A549 (cell line): ENCODE measurements at regions not wholly inside any gene's neighbourhood (a gene's known extent, or its start where the extent isn't known, plus 50 kb on each side); places are given as distances from the start of the nearest gene placed in this dataset.

ENCODE experiments used
- ATAC-seq, 2 experiments: fragments of 200-7000 bp in 1 of 2; fragments of >200 bp in 1 of 2; cut with Nextera tagmentation in 1 of 2; cut with Tn5 transposase in 1 of 2; 3 replicates each; pipeline versions ENCODE4 v1.8.0 to v1.9.1; 2018 to 2020; ENCODE audit warnings: mild to moderate bottlenecking in 1 of 2, moderate library complexity in 1 of 2
- CTCF ChIA-PET: fragments of 300-600 bp; sonication (Branson Sonifier 250); formaldehyde crosslinking; extraction: SDS; loops from one replicate; lab custom pipeline; 2021; ENCODE audit warnings: antibody characterized with exemption, inconsistent platforms; lab: Yijun Ruan, JAX
- POLR2A ChIA-PET: fragments of 350-600 bp; formaldehyde crosslinking; extraction: SDS; loops from one replicate; lab custom pipeline; 2021; ENCODE audit warnings: antibody characterized with exemption, inconsistent platforms; lab: Yijun Ruan, JAX
- DNase-seq, 2 experiments: peaks; one replicate each; pipeline versions ENCODE4 v3.0.0 to v3.0.0-alpha.2; 2011 to 2016; ENCODE audit warnings: low read depth in 1 of 2, low spot score in 1 of 2
- FAIRE-seq: peaks from 2 replicates; lab custom pipeline; 2011; peaks lifted over from hg19 to GRCh38; lab: Jason Lieb, UNC
- H3K27ac ChIP-seq, 2 experiments: fragments of >200 bp; sonication (Bioruptor Twin); formaldehyde crosslinking; 3 replicates each; pipeline ENCODE4 v1.5.1; 2016 to 2017
- H3K4me1 ChIP-seq: fragments of >200 bp; sonication (Bioruptor Twin); formaldehyde crosslinking; 3 replicates; pipeline ENCODE4 v1.6.1; 2016
- H3K4me2 ChIP-seq: fragments of >200 bp; sonication (Bioruptor Twin); formaldehyde crosslinking; 3 replicates; pipeline ENCODE4 v1.6.1; 2016
- H3K4me3 ChIP-seq: fragments of >200 bp; sonication (Bioruptor Twin); formaldehyde crosslinking; 3 replicates; pipeline ENCODE4 v1.5.1; 2016
- H3K9me3 ChIP-seq: fragments of >200 bp; sonication (Bioruptor Twin); formaldehyde crosslinking; 3 replicates; pipeline ENCODE4 v1.6.1; 2016
- CBX2 ChIP-seq: fragments of 200-600 bp; sonication (generic); IDR thresholded peaks from 2 replicates; pipeline ENCODE4 v1.6.1; 2016; ENCODE audit warnings: low read depth, mild to moderate bottlenecking, borderline replicate concordance
- EHF ChIP-seq: fragments of 250-450 bp; sonication (Bioruptor Pico); IDR thresholded peaks from 2 replicates; pipeline ENCODE4 v1.5.0; 2020; ENCODE audit warnings: mild to moderate bottlenecking
- EP300 ChIP-seq, 2 experiments: fragments of >200 bp; sonication (Bioruptor Twin); formaldehyde crosslinking; IDR thresholded peaks; 2 replicates in 1 of 2; 3 replicates in 1 of 2; pipeline ENCODE4 v1.6.1; 2016 to 2017
- GATA3 ChIP-seq: IDR thresholded peaks from 2 replicates; pipeline ENCODE4 v1.6.1; 2012; ENCODE audit warnings: borderline replicate concordance
- HDAC2 ChIP-seq: fragments of 200-600 bp; sonication (generic); IDR thresholded peaks from 2 replicates; pipeline ENCODE4 v1.6.1; 2016
- HEYL ChIP-seq: fragments of 250-450 bp; sonication (Bioruptor Pico); IDR thresholded peaks from 2 replicates; pipeline ENCODE4 v1.8.0; 2021; ENCODE audit warnings: mild to moderate bottlenecking, moderate library complexity
- JUN ChIP-seq, 2 experiments: fragments of >200 bp; sonication (Bioruptor Twin); formaldehyde crosslinking; IDR thresholded peaks; 2 replicates in 1 of 2; 3 replicates in 1 of 2; pipeline ENCODE4 v1.6.1; 2016 to 2017
- KDM5A ChIP-seq: fragments of 200-600 bp; sonication (generic); IDR thresholded peaks from 2 replicates; pipeline ENCODE4 v1.6.1; 2016; ENCODE audit warnings: antibody characterized with exemption, mild to moderate bottlenecking
- NR3C1 ChIP-seq: fragments of >200 bp; sonication (Bioruptor Twin); formaldehyde crosslinking; IDR thresholded peaks from 3 replicates; pipeline ENCODE4 v1.6.1; 2017
- POLR2A ChIP-seq: IDR thresholded peaks from 2 replicates; pipeline ENCODE4 v1.6.1; 2012; ENCODE audit warnings: mild to moderate bottlenecking, low read length
- RARB ChIP-seq: fragments of 250-450 bp; sonication (Bioruptor Pico); IDR thresholded peaks from 2 replicates; pipeline ENCODE4 v1.8.0; 2021; ENCODE audit warnings: mild to moderate bottlenecking, moderate library complexity
- RFX5 ChIP-seq: fragments of 450-650 bp; IDR thresholded peaks from 2 replicates; pipeline ENCODE4 v1.7.1; 2014; ENCODE audit warnings: antibody characterized with exemption, mild to moderate bottlenecking, moderate library complexity
- SREBF2 ChIP-seq: fragments of 450-650 bp; IDR thresholded peaks from 2 replicates; pipeline ENCODE4 v1.6.1; 2014; ENCODE audit warnings: mild to moderate bottlenecking, moderate library complexity
- ZFP36 ChIP-seq: fragments of 450-650 bp; IDR thresholded peaks from 2 replicates; pipeline ENCODE4 v1.6.1; 2014; ENCODE audit warnings: borderline replicate concordance; ENCODE audit not compliant: partially characterized antibody
- WGBS: methylation state at CpG from one replicate; pipeline ENCODE4 v1.1.6; 2017; ENCODE audit errors: missing lambda C conversion rate; 5-methylcytosine and 5-hydroxymethylcytosine counted together
- TF ChIP-seq, protein P1 (sequence below): fragments of 250-450 bp; sonication (Bioruptor Pico); IDR thresholded peaks from 2 replicates; pipeline ENCODE4 v1.5.0; 2020; ENCODE audit warnings: low read depth, mild to moderate bottlenecking, moderate library complexity
- TF ChIP-seq, protein P2 (sequence below): fragments of >200 bp; sonication (Bioruptor Twin); formaldehyde crosslinking; IDR thresholded peaks from 3 replicates; pipeline ENCODE4 v1.6.1; 2016
- TF ChIP-seq, protein P3 (sequence below): fragments of 450-650 bp; IDR thresholded peaks from 2 replicates; pipeline ENCODE4 v1.6.1; 2014; ENCODE audit warnings: antibody characterized with exemption
- TF ChIP-seq, protein P4 (sequence below): fragments of 200-600 bp; sonication (generic); IDR thresholded peaks from 2 replicates; pipeline ENCODE4 v1.6.1; 2016; ENCODE audit warnings: antibody characterized with exemption, mild to moderate bottlenecking, moderate library complexity
- TF ChIP-seq, protein P5 (sequence below): fragments of 250-450 bp; sonication (Bioruptor Pico); IDR thresholded peaks from 2 replicates; pipeline ENCODE4 v1.5.0; 2021; ENCODE audit warnings: mild to moderate bottlenecking, moderate library complexity, borderline replicate concordance

DNA sequence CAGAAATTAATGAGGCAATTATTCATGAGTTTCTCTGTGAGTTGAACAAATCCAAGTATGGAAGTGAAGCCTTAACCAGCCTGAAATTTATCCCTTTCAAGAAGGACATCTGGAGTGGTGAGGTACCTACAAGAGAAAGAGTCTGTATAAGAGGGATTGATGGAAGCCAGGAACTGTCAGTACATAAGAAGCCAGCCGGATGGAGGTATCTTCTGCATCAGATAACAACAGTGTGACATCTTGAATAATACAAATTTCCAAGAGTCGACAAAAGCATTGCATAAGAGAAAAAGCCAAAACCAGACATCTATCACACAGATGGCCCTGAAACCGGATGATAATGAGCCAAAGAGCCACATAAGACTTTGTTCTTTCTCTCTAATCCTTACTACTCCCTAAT, 781.2 kb downstream of the FLRT2 start (continued):
- no peak for TF ChIP-seq NR3C1
- no peak for TF ChIP-seq POLR2A
- TF ChIP-seq, protein P1, sequence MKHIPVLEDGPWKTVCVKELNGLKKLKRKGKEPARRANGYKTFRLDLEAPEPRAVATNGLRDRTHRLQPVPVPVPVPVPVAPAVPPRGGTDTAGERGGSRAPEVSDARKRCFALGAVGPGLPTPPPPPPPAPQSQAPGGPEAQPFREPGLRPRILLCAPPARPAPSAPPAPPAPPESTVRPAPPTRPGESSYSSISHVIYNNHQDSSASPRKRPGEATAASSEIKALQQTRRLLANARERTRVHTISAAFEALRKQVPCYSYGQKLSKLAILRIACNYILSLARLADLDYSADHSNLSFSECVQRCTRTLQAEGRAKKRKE, result no peak
- no peak for TF ChIP-seq GATA3
- TF ChIP-seq SREBF2, result no peak
- TF ChIP-seq JUN (IDR thresholded peaks at IDR 0.05), result no peak
- TF ChIP-seq KDM5A, result no peak

DNA sequence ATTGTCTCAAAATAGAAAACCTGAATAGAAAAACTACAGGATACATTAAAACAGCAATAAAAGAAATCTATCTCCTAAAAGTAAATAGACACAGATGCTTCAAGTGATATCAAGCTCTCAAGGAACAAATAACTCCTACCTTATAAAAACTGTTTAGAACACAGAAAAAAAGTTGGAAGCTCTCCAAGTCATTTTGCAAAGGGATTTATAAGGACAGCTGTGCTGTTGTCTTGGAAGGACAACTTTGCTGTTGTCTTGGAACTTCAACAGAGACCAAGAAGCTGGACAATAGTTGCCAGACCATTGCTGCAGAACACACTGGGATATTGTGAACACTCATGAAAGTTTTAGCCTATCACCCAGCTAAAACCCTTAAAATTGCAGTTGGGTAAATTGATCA, 780.7 kb downstream of the FLRT2 start:
- H3K4me3 ChIP-seq, result no peak overlapping the region
- DNase-seq, result no peak
- TF ChIP-seq EHF, result no peak
- TF ChIP-seq, protein P2, sequence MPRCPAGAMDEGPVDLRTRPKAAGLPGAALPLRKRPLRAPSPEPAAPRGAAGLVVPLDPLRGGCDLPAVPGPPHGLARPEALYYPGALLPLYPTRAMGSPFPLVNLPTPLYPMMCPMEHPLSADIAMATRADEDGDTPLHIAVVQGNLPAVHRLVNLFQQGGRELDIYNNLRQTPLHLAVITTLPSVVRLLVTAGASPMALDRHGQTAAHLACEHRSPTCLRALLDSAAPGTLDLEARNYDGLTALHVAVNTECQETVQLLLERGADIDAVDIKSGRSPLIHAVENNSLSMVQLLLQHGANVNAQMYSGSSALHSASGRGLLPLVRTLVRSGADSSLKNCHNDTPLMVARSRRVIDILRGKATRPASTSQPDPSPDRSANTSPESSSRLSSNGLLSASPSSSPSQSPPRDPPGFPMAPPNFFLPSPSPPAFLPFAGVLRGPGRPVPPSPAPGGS, result no peak
- POLR2A ChIA-PET, result no interaction called here
- H3K4me2 ChIP-seq, result no peak overlapping the region
- ATAC-seq, result no peak
- no peak overlapping the region for H3K27ac ChIP-seq
- CTCF ChIA-PET, result no interaction called here
- H3K4me1 ChIP-seq, result no peaks in the 10 kb centered on the region
- H3K9me3 ChIP-seq, result no peaks in the 10 kb centered on the region
- FAIRE-seq, result no peak

DNA sequence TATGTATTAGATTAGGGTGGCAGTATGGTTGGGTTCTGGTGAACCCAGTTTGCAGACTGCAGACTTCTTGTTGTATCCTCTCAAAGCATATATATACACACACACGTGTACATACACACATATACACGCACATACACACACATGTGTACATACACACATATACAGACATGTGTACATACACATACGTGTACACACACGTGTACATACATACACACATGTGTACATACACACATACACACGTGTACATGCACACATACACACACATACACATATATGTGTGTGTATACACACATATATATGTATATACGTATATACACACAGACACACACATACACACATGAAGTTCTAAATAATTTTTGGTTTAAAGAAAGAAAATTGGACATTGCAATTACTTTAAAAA, 780.2 kb downstream of the FLRT2 start:
- no peak overlapping the region for H3K4me3 ChIP-seq
- WGBS, result 13% methylated on average over 6 of the region's 6 CpGs
- no peak overlapping the region for H3K27ac ChIP-seq
- no peak for DNase-seq
- no peak for FAIRE-seq
- TF ChIP-seq HDAC2, result no peak
- no peak for TF ChIP-seq RFX5
- TF ChIP-seq EP300 (IDR thresholded peaks at IDR 0.05), result no peak
- no peak for TF ChIP-seq ZFP36
- no peak for TF ChIP-seq RARB (CRISPR knock-in tag)
- TF ChIP-seq, protein P3, sequence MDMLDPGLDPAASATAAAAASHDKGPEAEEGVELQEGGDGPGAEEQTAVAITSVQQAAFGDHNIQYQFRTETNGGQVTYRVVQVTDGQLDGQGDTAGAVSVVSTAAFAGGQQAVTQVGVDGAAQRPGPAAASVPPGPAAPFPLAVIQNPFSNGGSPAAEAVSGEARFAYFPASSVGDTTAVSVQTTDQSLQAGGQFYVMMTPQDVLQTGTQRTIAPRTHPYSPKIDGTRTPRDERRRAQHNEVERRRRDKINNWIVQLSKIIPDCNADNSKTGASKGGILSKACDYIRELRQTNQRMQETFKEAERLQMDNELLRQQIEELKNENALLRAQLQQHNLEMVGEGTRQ, result no peak
- TF ChIP-seq, protein P1, result no peak
- TF ChIP-seq, protein P4, sequence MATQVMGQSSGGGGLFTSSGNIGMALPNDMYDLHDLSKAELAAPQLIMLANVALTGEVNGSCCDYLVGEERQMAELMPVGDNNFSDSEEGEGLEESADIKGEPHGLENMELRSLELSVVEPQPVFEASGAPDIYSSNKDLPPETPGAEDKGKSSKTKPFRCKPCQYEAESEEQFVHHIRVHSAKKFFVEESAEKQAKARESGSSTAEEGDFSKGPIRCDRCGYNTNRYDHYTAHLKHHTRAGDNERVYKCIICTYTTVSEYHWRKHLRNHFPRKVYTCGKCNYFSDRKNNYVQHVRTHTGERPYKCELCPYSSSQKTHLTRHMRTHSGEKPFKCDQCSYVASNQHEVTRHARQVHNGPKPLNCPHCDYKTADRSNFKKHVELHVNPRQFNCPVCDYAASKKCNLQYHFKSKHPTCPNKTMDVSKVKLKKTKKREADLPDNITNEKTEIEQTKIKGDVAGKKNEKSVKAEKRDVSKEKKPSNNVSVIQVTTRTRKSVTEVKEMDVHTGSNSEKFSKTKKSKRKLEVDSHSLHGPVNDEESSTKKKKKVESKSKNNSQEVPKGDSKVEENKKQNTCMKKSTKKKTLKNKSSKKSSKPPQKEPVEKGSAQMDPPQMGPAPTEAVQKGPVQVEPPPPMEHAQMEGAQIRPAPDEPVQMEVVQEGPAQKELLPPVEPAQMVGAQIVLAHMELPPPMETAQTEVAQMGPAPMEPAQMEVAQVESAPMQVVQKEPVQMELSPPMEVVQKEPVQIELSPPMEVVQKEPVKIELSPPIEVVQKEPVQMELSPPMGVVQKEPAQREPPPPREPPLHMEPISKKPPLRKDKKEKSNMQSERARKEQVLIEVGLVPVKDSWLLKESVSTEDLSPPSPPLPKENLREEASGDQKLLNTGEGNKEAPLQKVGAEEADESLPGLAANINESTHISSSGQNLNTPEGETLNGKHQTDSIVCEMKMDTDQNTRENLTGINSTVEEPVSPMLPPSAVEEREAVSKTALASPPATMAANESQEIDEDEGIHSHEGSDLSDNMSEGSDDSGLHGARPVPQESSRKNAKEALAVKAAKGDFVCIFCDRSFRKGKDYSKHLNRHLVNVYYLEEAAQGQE, result no peak
- TF ChIP-seq SREBF2, result no peak
- TF ChIP-seq, protein P5, sequence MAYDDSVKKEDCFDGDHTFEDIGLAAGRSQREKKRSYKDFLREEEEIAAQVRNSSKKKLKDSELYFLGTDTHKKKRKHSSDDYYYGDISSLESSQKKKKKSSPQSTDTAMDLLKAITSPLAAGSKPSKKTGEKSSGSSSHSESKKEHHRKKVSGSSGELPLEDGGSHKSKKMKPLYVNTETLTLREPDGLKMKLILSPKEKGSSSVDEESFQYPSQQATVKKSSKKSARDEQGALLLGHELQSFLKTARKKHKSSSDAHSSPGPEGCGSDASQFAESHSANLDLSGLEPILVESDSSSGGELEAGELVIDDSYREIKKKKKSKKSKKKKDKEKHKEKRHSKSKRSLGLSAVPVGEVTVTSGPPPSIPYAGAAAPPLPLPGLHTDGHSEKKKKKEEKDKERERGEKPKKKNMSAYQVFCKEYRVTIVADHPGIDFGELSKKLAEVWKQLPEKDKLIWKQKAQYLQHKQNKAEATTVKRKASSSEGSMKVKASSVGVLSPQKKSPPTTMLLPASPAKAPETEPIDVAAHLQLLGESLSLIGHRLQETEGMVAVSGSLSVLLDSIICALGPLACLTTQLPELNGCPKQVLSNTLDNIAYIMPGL (CRISPR knock-in tag), result no peak
- TF ChIP-seq CBX2, result no peak
- TF ChIP-seq HEYL, result no peak
- POLR2A ChIA-PET, result no interaction called here
- no peak for ATAC-seq
- CTCF ChIA-PET, result no interaction called here
- no peaks in the 10 kb centered on the region for H3K9me3 ChIP-seq
- no peaks in the 10 kb centered on the region for H3K4me1 ChIP-seq
- H3K4me2 ChIP-seq, result no peak overlapping the region
